Neural cell (in vitro differentiated cells): ENCODE measurements at regions not wholly inside any gene's neighbourhood (a gene's known extent, or its start where the extent isn't known, plus 50 kb on each side); places are given as distances from the start of the nearest gene placed in this dataset.
"Not testable (repeated sequence)": the region's sequence is repeated elsewhere in the genome, so short reads cannot be mapped to it uniquely, and the experiment has no call there.

Experiments used
- H2AFZ ChIP-seq: fragments of 200-600, 300-800 bp; sonication (generic), shearing (Covaris generic); 2 replicates; pipeline ENCODE4 v1.6.0; 2014; ENCODE audit warnings: low read depth, mild to moderate bottlenecking, antibody characterized with exemption, low read length, moderate library complexity
- H3F3A ChIP-seq: fragments of 200-600 bp; shearing (Covaris generic); 2 replicates; pipeline ENCODE4 v1.6.1; 2016; ENCODE audit warnings: mild to moderate bottlenecking, moderate library complexity, mixed read lengths, antibody characterized with exemption, low read length; ENCODE audit not compliant: insufficient read depth, poor library complexity, severe bottlenecking
- H3K27ac ChIP-seq: fragments of 200-600, 300-800 bp; sonication (generic), shearing (Covaris generic); 2 replicates; pipeline ENCODE4 v1.5.1; 2014; ENCODE audit warnings: mild to moderate bottlenecking, low read length, moderate library complexity
- H3K27me3 ChIP-seq: fragments of 300-800, 200-600 bp; sonication (generic), shearing (Covaris generic); 2 replicates; pipeline ENCODE4 v1.6.0; 2014; ENCODE audit warnings: mild to moderate bottlenecking, low read depth, low read length, moderate library complexity; ENCODE audit not compliant: insufficient read depth
- H3K36me3 ChIP-seq: fragments of 300-800, 200-600 bp; sonication (generic), shearing (Covaris generic); 2 replicates; pipeline ENCODE4 v1.5.1; 2014; ENCODE audit warnings: mild to moderate bottlenecking, antibody characterized with exemption, low read length, moderate library complexity; ENCODE audit not compliant: insufficient read depth
- H3K4me2 ChIP-seq: fragments of 300-800, 200-600 bp; sonication (generic), shearing (Covaris generic); 2 replicates; pipeline ENCODE4 v1.6.0; 2014; ENCODE audit warnings: mild to moderate bottlenecking, low read length
- H3K4me3 ChIP-seq: fragments of 300-800, 200-600 bp; sonication (generic), shearing (Covaris generic); 2 replicates; pipeline ENCODE4 v1.5.1; 2014; ENCODE audit warnings: mild to moderate bottlenecking, low read length, moderate library complexity
- H3K79me2 ChIP-seq: fragments of 200-600 bp; shearing (Covaris generic); replicated peaks from 2 replicates; pipeline ENCODE4 v1.6.0; 2014; ENCODE audit warnings: mild to moderate bottlenecking, low read length, moderate library complexity; ENCODE audit not compliant: insufficient read depth
- H3K9ac ChIP-seq: fragments of 300-800, 200-600 bp; sonication (generic), shearing (Covaris generic); 2 replicates; pipeline ENCODE4 v1.6.1; 2016; ENCODE audit warnings: mild to moderate bottlenecking, low read length, mixed read lengths
- H3K9me2 ChIP-seq: fragments of 200-600 bp; shearing (Covaris generic); 2 replicates; pipeline ENCODE4 v1.6.1; 2016; ENCODE audit warnings: mild to moderate bottlenecking, low read length, mixed read lengths; ENCODE audit not compliant: insufficient read depth
- H3K9me3 ChIP-seq: fragments of 200-600, 300-800 bp; sonication (generic), shearing (Covaris generic); 2 replicates; pipeline ENCODE4 v1.6.1; 2016; ENCODE audit warnings: mild to moderate bottlenecking, mixed run types, low read length, moderate library complexity, mixed read lengths
- H4K20me1 ChIP-seq: fragments of 200-600 bp; shearing (Covaris generic); 2 replicates; pipeline ENCODE4 v1.6.1; 2016; ENCODE audit warnings: mild to moderate bottlenecking, mixed run types; ENCODE audit not compliant: insufficient read depth
- CTCF ChIP-seq: fragments of 450-650 bp; IDR thresholded peaks from 2 replicates; pipeline ENCODE4 v1.5.1; 2014; ENCODE audit warnings: antibody characterized with exemption, mild to moderate bottlenecking, moderate library complexity; ENCODE audit not compliant: poor library complexity, severe bottlenecking
- EP300 ChIP-seq: fragments of 450-650 bp; conservative IDR thresholded peaks from 2 replicates; pipeline ENCODE4 v1.6.1; 2014; ENCODE audit warnings: antibody characterized with exemption, mild to moderate bottlenecking, moderate library complexity; ENCODE audit not compliant: poor library complexity, severe bottlenecking
- EZH2 ChIP-seq: fragments of 200-600, 300-800 bp; shearing (Covaris generic), sonication (generic); IDR thresholded peaks from 2 replicates; pipeline ENCODE4 v1.6.1; 2014; ENCODE audit warnings: antibody characterized with exemption, low read length, borderline replicate concordance, mild to moderate bottlenecking; ENCODE audit not compliant: insufficient read depth, poor library complexity, severe bottlenecking
- MXI1 ChIP-seq: fragments of 450-650 bp; conservative IDR thresholded peaks from 2 replicates; pipeline ENCODE4 v1.6.1; 2014; ENCODE audit warnings: antibody characterized with exemption, mild to moderate bottlenecking; ENCODE audit not compliant: poor library complexity, severe bottlenecking
- POLR2AphosphoS5 ChIP-seq: IDR thresholded peaks from 2 replicates; pipeline ENCODE4 v1.6.1; 2012
- RAD21 ChIP-seq: fragments of 450-650 bp; conservative IDR thresholded peaks from 2 replicates; pipeline ENCODE4 v1.6.1; 2014; ENCODE audit warnings: antibody characterized with exemption, mild to moderate bottlenecking, moderate library complexity
- SMC3 ChIP-seq: fragments of 450-650 bp; conservative IDR thresholded peaks from 2 replicates; pipeline ENCODE4 v1.6.1; 2014; ENCODE audit warnings: antibody characterized with exemption, mild to moderate bottlenecking, moderate library complexity; ENCODE audit not compliant: poor library complexity
- TAF1 ChIP-seq: IDR thresholded peaks from 2 replicates; pipeline ENCODE4 v1.6.1; 2012; ENCODE audit warnings: low read depth
- TF ChIP-seq, protein P1 (sequence below): IDR thresholded peaks from 2 replicates; pipeline ENCODE4 v1.6.1; 2012; ENCODE audit warnings: borderline replicate concordance

- H3K27me3 ChIP-seq: no peaks in the 10 kb centered on the region
- H4K20me1 ChIP-seq: no peaks in the 10 kb centered on the region
- no peaks in the 10 kb centered on the region for H3K9me3 ChIP-seq
- H3K9me2 ChIP-seq: no peaks in the 10 kb centered on the region
- no peak overlapping the region for H3K9ac ChIP-seq
- no peak overlapping the region for H3K4me3 ChIP-seq
- TF ChIP-seq RAD21 (no peak), SMC3 (no peak), TAF1 (no peak), POLR2AphosphoS5 (no peak), MXI1 (no peak), CTCF (no peak), EZH2 (no peak), EP300 (no peak)
- TF ChIP-seq, protein P1, sequence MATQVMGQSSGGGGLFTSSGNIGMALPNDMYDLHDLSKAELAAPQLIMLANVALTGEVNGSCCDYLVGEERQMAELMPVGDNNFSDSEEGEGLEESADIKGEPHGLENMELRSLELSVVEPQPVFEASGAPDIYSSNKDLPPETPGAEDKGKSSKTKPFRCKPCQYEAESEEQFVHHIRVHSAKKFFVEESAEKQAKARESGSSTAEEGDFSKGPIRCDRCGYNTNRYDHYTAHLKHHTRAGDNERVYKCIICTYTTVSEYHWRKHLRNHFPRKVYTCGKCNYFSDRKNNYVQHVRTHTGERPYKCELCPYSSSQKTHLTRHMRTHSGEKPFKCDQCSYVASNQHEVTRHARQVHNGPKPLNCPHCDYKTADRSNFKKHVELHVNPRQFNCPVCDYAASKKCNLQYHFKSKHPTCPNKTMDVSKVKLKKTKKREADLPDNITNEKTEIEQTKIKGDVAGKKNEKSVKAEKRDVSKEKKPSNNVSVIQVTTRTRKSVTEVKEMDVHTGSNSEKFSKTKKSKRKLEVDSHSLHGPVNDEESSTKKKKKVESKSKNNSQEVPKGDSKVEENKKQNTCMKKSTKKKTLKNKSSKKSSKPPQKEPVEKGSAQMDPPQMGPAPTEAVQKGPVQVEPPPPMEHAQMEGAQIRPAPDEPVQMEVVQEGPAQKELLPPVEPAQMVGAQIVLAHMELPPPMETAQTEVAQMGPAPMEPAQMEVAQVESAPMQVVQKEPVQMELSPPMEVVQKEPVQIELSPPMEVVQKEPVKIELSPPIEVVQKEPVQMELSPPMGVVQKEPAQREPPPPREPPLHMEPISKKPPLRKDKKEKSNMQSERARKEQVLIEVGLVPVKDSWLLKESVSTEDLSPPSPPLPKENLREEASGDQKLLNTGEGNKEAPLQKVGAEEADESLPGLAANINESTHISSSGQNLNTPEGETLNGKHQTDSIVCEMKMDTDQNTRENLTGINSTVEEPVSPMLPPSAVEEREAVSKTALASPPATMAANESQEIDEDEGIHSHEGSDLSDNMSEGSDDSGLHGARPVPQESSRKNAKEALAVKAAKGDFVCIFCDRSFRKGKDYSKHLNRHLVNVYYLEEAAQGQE: no peak
- no peak overlapping the region for H2AFZ ChIP-seq
- no peak overlapping the region for H3K27ac ChIP-seq
- no peak overlapping the region for H3K4me2 ChIP-seq
- no peaks in the 10 kb centered on the region for H3F3A ChIP-seq
- H3K79me2 ChIP-seq: no peaks in the 10 kb centered on the region
- no peaks in the 10 kb centered on the region for H3K36me3 ChIP-seq
Observed at GRCh38 chr5:115423541-115423940, 121.0 kb downstream of the FEM1C start.

GRCh38 chr5:115423051-115423450, 121.5 kb downstream of the FEM1C start:
- H4K20me1 ChIP-seq: no peaks in the 10 kb centered on the region
- H3K4me3 ChIP-seq: no peak overlapping the region
- H3K9me2 ChIP-seq: no peaks in the 10 kb centered on the region
- no peak overlapping the region for H2AFZ ChIP-seq
- TF ChIP-seq TAF1 (no peak), SMC3 (no peak)
- H3K9me3 ChIP-seq: no peaks in the 10 kb centered on the region
- H3K9ac ChIP-seq: no peak overlapping the region
- H3K36me3 ChIP-seq: no peaks in the 10 kb centered on the region
- H3K27me3 ChIP-seq: no peaks in the 10 kb centered on the region
- H3K27ac ChIP-seq: no peak overlapping the region
- no peak overlapping the region for H3K4me2 ChIP-seq
- H3F3A ChIP-seq: no peaks in the 10 kb centered on the region
- no peaks in the 10 kb centered on the region for H3K79me2 ChIP-seq

- not testable (repeated sequence) for H3K9me2 ChIP-seq, H3K9me3 ChIP-seq, H3K27ac ChIP-seq, H4K20me1 ChIP-seq, H3K4me3 ChIP-seq, H2AFZ ChIP-seq, H3F3A ChIP-seq, H3K36me3 ChIP-seq, H3K9ac ChIP-seq, H3K79me2 ChIP-seq, H3K27me3 ChIP-seq, H3K4me2 ChIP-seq
Observed at GRCh38 chr5:115420812-115421211, 123.8 kb downstream of the FEM1C start.
